Activated naive CD4-positive, alpha-beta T cell treated with anti-CD3 and anti-CD28 coated beads for 36 hours (primary cell): ENCODE measurements at regions not wholly inside any gene's neighbourhood (a gene's known extent, or its start where the extent isn't known, plus 50 kb on each side); places are given as distances from the start of the nearest gene placed in this dataset.

Experiments
- CTCF ChIA-PET: fragments of 350-600 bp; sonication (Branson Sonifier 250); formaldehyde crosslinking; loops from one replicate; lab custom pipeline; 2021; ENCODE audit warnings: antibody characterized with exemption; lab: Charles Lee
- DNase-seq: peaks from one replicate; pipeline ENCODE4 v3.0.0-alpha.2; 2020
- H3K27ac Mint-ChIP-seq: one replicate; pipeline ENCODE4 v1.8.0; 2021; ENCODE audit warnings: mild to moderate bottlenecking, mixed read lengths
- H3K27me3 Mint-ChIP-seq: one replicate; pipeline ENCODE4 v1.8.0; 2021; ENCODE audit warnings: low read depth, mixed read lengths
- H3K36me3 Mint-ChIP-seq: one replicate; pipeline ENCODE4 v1.8.0; 2021; ENCODE audit warnings: low read depth, mixed read lengths
- H3K4me1 Mint-ChIP-seq: one replicate; pipeline ENCODE4 v1.8.0; 2021; ENCODE audit warnings: low read depth, mixed read lengths
- H3K4me3 Mint-ChIP-seq: one replicate; pipeline ENCODE4 v1.8.0; 2021; ENCODE audit warnings: mild to moderate bottlenecking, moderate library complexity, mixed read lengths
- H3K9me3 Mint-ChIP-seq: one replicate; pipeline ENCODE4 v1.8.0; 2021; ENCODE audit warnings: mixed read lengths
- intact Hi-C: fragments of 100-400 bp; cut with micrococcal nuclease; formaldehyde crosslinking; loops from one replicate; pipeline ENCODE4 v1.15.1; 2023

DNA sequence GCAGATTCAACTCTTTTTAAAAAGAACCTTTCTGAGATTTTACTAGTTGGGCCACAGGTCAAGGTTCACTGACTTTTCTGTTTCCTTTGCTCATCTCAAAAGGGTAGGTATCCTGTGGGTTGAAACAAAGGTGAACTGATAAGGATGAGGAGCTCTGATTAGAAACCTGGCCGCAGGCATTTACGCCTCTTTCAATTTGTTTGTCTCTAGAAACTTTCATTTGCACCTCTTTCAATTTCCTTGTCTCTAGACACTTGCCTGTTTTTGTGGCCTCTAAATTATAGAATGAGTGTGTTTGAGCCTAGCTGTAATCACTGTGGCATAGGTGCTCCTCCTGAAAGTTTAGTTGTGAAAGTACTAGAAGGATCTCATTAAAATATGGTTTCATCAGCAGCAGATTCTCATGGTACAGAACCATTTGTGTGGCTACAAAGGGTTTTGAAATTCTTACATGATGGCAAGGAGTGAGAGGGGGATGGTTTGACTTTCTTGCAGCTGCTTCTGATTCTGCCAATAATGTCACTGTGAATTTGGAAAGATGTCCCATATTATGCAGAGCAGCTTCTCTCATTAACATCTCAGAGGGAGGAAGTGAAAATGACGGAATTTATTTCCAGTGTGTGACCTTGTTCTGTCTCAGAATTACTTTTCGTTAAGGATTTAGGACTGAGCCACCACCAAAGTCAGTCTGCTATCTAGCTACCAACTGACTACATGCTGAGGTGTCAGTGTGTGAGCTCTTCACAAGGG lies 142.2 kb downstream of the SH2D1A start:
- intact Hi-C loops = no loop called here
- no peaks in the 10 kb centered on the region for H3K36me3 Mint-ChIP-seq
- H3K9me3 Mint-ChIP-seq = no peaks in the 10 kb centered on the region
- no peaks in the 10 kb centered on the region for H3K4me1 Mint-ChIP-seq
- CTCF ChIA-PET = no interaction called here
- no peak overlapping the region for H3K4me3 Mint-ChIP-seq
- no peaks in the 10 kb centered on the region for H3K27me3 Mint-ChIP-seq
- H3K27ac Mint-ChIP-seq = no peak overlapping the region
- DNase-seq = no peak

DNA sequence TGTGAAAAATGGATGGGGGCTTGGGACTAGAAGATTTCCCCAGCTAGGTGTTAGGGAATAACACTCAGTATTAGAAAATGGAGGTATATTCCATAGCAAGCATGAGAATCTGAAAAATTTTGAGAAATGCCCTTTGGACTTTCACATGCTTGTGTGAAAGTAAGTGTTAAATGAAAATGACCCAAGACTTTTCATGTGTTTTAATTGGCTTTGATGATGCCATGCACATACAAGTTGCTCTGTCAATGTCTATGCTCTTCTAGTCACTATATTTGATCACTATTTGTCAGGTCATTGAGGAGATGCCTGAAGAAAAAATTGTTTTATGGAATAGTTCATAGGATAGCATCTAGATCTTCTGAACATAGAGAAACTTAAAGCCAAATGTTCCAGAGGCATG lies 147.6 kb downstream of the SH2D1A start:
- no peak overlapping the region for H3K4me3 Mint-ChIP-seq
- H3K4me1 Mint-ChIP-seq = no peaks in the 10 kb centered on the region
- H3K9me3 Mint-ChIP-seq = no peaks in the 10 kb centered on the region
- H3K27me3 Mint-ChIP-seq = no peaks in the 10 kb centered on the region
- no peak for DNase-seq
- H3K36me3 Mint-ChIP-seq = no peaks in the 10 kb centered on the region
- CTCF ChIA-PET = no interaction called here
- H3K27ac Mint-ChIP-seq = no peak overlapping the region
- intact Hi-C loops = no loop called here

- CTCF ChIA-PET = no interaction called here
- peaks cover 10% of the 10 kb centered on the region for H3K4me1 Mint-ChIP-seq
- DNase-seq = no peak
- no peak overlapping the region for H3K27ac Mint-ChIP-seq
- no peaks in the 10 kb centered on the region for H3K9me3 Mint-ChIP-seq
- H3K4me3 Mint-ChIP-seq = no peak overlapping the region
- no peaks in the 10 kb centered on the region for H3K27me3 Mint-ChIP-seq
- no peaks in the 10 kb centered on the region for H3K36me3 Mint-ChIP-seq
- intact Hi-C loops = no loop called here
These were observed 151.0 kb downstream of the SH2D1A start for GRCh38 chrX:124497386-124497785.

DNA sequence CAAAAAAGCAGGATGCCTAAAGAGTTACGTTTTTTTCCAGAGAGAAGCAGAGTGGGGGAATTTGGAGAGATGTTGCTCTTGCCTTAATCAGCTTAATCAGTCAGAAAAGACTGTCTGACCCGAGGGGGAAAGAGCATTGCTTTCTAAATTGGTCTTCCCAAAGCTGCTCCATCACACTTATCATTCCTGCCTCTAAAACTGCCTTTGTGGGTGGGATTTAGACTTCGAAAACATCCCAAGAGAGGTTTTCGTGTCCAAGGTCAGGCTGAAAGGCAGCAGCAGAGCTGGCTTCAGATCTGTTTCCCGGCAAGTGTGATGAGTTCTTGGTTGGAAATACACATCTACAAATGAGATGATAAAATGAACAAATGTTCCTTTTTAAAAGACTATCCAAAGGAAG lies 155.2 kb downstream of the SH2D1A start:
- CTCF ChIA-PET = no interaction called here
- intact Hi-C loops = no loop called here
- no peak overlapping the region for H3K27ac Mint-ChIP-seq
- peaks cover 10% of the 10 kb centered on the region for H3K4me1 Mint-ChIP-seq
- no peaks in the 10 kb centered on the region for H3K36me3 Mint-ChIP-seq
- H3K27me3 Mint-ChIP-seq = no peaks in the 10 kb centered on the region
- DNase-seq = no peak
- no peak overlapping the region for H3K4me3 Mint-ChIP-seq
- no peaks in the 10 kb centered on the region for H3K9me3 Mint-ChIP-seq

DNA sequence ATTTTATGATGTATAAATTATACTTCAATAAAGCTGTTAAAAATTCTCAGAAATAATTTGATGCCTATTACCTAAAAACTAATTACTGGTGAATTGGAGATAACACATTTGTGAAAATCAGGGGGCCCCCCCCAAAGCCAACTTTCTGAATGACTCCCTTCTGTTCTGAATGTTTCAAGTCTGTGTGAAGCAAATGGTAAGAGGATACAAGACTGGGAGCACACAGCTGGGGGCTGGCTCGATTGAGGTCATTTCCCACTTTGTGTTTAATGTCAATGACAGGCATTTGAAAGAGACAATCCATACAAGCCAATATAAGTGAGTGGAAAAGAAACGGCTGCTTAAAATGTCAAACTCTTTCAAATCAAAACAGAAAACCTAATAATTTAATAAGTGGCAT lies 155.8 kb downstream of the SH2D1A start:
- H3K4me3 Mint-ChIP-seq = no peak overlapping the region
- peak; percentile 32 for DNase-seq
- no peaks in the 10 kb centered on the region for H3K36me3 Mint-ChIP-seq
- no peak overlapping the region for H3K27ac Mint-ChIP-seq
- intact Hi-C loops = no loop called here
- H3K9me3 Mint-ChIP-seq = no peaks in the 10 kb centered on the region
- peaks cover 10% of the 10 kb centered on the region for H3K4me1 Mint-ChIP-seq
- CTCF ChIA-PET = no interaction called here
- no peaks in the 10 kb centered on the region for H3K27me3 Mint-ChIP-seq

- Mint-ChIP-seq H3K36me3 (no peaks in the 10 kb centered on the region), H3K27me3 (no peaks in the 10 kb centered on the region), H3K27ac (no peak overlapping the region), H3K4me3 (no peak overlapping the region), H3K4me1 (peaks cover 10% of the 10 kb centered on the region), H3K9me3 (no peaks in the 10 kb centered on the region)
- intact Hi-C loops = no loop called here
- no peak for DNase-seq
- CTCF ChIA-PET = no interaction called here
These were observed 156.2 kb downstream of the SH2D1A start for GRCh38 chrX:124502599-124502998.

DNA sequence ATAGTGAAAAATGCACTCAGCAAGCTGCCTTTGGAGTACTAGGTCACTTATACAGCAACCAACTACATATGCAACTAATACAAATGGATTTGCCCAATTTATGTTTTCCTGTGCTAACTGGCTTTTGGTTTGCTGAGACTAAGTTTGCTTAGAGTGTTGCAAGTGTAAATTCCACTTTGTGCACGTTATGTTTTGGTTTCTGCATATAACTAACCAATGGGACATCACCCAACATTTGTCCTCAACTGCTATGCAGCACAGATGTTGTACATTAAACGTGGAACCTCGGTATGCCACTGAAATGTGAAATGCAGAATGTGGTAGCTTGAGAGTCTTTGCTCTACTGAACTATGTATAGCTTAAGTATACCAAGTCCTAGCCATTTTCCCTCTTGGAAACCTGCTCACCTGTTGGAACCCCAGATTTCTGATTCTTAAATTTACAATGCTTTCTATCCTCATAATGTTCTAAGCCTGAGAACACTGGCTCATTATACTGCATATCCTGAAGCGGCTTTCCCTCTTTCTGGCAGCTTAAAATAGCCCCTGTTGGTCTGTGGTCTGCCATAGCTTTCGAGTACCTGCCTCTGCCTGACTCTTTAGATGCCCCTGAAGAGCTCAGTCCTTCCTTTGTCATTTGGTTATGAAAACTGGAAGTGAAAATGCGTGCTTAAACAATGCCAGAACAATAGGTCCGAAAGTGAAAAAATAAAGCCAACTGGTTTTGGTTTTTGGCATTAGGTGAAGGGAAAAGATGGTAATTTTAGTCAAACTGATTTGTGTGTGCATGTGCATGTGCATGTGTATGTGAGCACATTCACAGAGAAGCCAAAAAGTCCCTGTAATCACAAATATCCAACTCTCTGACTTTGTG lies 158.0 kb downstream of the SH2D1A start:
- intact Hi-C loops = no loop called here
- Mint-ChIP-seq H3K9me3 (no peaks in the 10 kb centered on the region), H3K27ac (no peak overlapping the region), H3K36me3 (no peaks in the 10 kb centered on the region), H3K4me1 (peaks cover 10% of the 10 kb centered on the region), H3K27me3 (no peaks in the 10 kb centered on the region), H3K4me3 (no peak overlapping the region)
- CTCF ChIA-PET = no interaction called here
- no peak for DNase-seq

DNA sequence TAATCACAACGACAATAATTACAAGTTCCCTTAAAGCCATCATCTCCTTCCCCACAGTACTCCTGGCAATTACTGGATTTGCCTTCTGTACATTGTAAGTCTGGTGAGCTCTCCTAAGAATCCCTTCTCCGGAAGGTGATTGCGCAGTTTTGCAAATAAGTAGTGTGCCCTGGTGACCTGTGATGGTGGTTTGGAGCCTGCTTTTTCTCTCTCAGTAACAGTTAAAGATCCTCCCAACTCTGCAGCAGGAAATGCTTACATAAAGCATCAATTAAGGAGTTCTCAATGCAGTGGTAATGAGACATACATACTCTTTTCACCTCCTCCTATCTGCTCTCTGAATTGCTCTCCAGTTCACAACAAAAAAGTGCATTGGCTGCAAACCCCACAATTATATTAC lies 159.7 kb downstream of the SH2D1A start:
- Mint-ChIP-seq H3K4me3 (no peak overlapping the region), H3K27ac (no peak overlapping the region), H3K27me3 (no peaks in the 10 kb centered on the region), H3K4me1 (peaks cover 10% of the 10 kb centered on the region), H3K36me3 (no peaks in the 10 kb centered on the region), H3K9me3 (no peaks in the 10 kb centered on the region)
- intact Hi-C loops = no loop called here
- no peak for DNase-seq
- CTCF ChIA-PET = no interaction called here

DNA sequence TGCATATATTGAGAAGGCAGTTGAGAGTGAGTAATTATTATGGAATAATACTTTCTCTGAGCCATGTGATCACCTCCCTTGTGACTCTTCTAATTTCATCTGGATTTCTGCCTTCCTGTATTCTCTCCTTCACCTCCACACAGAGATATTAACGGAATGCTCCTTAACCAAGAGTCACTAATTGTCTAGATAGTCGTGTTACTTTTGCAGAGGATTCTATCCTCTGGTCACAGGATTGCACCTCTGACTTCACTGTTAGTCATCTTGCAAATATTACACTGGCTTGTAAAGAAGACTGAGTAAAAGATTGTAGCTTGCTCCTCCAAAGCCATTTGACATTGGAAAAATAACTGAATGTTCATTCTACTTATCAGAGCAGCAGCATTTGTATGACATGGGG lies 160.9 kb downstream of the SH2D1A start:
- Mint-ChIP-seq H3K36me3 (no peaks in the 10 kb centered on the region), H3K4me1 (peaks cover under 1% of the 10 kb centered on the region), H3K27ac (no peak overlapping the region), H3K27me3 (no peaks in the 10 kb centered on the region), H3K9me3 (no peaks in the 10 kb centered on the region), H3K4me3 (no peak overlapping the region)
- intact Hi-C loops = no loop called here
- CTCF ChIA-PET = no interaction called here
- DNase-seq = no peak

DNA sequence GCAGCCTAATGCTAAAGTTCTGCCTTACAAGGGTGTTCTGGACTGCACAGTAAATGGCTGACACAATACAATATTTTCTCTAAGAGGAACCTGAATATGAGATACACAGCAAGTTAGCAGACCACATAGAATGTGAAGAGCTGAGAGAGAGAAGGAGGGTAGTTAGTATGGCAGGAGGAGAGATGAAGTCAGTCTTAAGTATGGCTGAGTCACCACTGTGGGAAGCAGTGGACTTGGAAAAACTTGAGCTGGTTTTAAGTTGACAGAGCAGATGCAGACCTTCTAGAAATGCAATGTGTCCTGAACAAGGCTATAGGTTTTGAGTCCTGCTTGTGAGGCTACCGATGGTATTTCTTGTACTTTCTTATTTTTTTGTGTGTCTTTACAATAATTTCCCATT lies 172.5 kb downstream of the SH2D1A start:
- no peak for DNase-seq
- CTCF ChIA-PET = no interaction called here
- Mint-ChIP-seq H3K9me3 (peaks cover 5% of the 10 kb centered on the region), H3K4me3 (no peak overlapping the region), H3K4me1 (no peaks in the 10 kb centered on the region), H3K27ac (no peak overlapping the region), H3K27me3 (no peaks in the 10 kb centered on the region), H3K36me3 (peaks cover 2% of the 10 kb centered on the region)
- intact Hi-C loops = no loop called here

DNA sequence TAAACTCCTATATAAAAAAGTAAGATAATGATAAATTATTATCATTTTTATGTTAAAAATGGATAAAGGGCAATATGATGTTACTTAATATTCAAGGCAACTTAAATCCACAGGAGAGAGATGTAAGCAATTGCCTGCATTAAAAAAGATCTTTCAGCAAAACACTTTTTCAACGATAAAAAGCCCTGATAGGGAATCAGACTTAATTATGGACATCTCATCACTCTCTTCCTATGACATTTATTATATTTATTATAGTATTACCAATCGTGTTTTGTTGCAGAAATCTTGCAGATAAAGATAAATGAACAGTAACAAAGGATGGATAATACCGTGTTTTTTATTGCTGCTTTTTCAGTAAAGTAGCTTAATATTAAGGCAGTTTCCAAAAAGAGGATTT lies 178.5 kb downstream of the SH2D1A start:
- Mint-ChIP-seq H3K27ac (no peak overlapping the region), H3K4me1 (no peaks in the 10 kb centered on the region), H3K36me3 (peaks cover 2% of the 10 kb centered on the region), H3K27me3 (no peaks in the 10 kb centered on the region), H3K9me3 (no peaks in the 10 kb centered on the region), H3K4me3 (no peak overlapping the region)
- intact Hi-C loops = no loop called here
- no peak for DNase-seq
- CTCF ChIA-PET = no interaction called here

DNA sequence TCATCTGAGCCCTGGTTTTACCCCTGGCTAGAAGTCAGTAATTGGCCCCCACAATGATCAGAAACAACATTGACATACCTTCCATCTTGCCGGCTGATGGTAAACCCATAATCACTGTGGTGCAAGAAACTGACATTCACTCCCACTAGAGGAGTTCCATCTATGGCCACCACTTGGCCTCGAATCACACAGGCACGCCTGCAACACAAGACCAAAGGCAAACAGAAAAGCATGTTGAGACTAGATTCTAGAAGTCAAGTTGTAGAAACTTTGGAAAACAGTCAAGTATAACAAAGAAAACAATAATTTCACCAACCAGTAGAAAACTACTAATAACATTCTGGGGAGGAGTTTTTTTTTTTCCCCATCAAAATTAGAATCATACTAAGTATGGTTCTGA lies 183.4 kb downstream of the SH2D1A start:
- no peak for DNase-seq
- H3K27ac Mint-ChIP-seq = no peak overlapping the region
- CTCF ChIA-PET = no interaction called here
- H3K4me3 Mint-ChIP-seq = no peak overlapping the region
- no peaks in the 10 kb centered on the region for H3K9me3 Mint-ChIP-seq
- H3K4me1 Mint-ChIP-seq = no peaks in the 10 kb centered on the region
- H3K36me3 Mint-ChIP-seq = no peaks in the 10 kb centered on the region
- intact Hi-C loops = no loop called here
- no peaks in the 10 kb centered on the region for H3K27me3 Mint-ChIP-seq

DNA sequence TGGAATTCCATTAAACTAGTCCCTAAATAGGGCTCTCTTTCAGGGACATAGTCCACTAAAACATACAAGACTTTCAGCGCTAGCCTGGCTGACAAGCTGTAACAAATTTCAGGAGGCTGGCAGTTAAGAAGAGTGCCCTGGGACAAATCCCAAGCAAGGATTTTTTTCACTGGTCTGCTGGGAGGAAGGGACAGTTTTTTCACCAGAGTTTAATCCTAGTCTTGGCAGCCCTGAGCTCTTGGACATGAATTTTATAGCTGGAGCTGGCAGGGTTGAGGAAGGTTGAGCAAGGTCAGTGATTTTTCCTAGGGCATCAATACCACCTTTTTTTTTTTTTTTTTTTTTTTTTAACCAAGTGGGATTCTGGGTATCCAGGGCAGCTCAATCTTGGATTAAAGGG lies 184.4 kb downstream of the SH2D1A start:
- DNase-seq = no peak
- no peaks in the 10 kb centered on the region for H3K36me3 Mint-ChIP-seq
- H3K4me1 Mint-ChIP-seq = no peaks in the 10 kb centered on the region
- H3K9me3 Mint-ChIP-seq = no peaks in the 10 kb centered on the region
- H3K27ac Mint-ChIP-seq = no peak overlapping the region
- CTCF ChIA-PET = no interaction called here
- no peak overlapping the region for H3K4me3 Mint-ChIP-seq
- H3K27me3 Mint-ChIP-seq = no peaks in the 10 kb centered on the region
- intact Hi-C loops = no loop called here
